ENCODE measurements at regions not wholly inside any gene's neighbourhood (a gene's known extent, or its start where the extent isn't known, plus 50 kb on each side); places are given as distances from the start of the nearest gene placed in this dataset.
"Not testable (repeated sequence)": the region's sequence is repeated elsewhere in the genome, so short reads cannot be mapped to it uniquely, and the experiment has no call there.

DNA sequence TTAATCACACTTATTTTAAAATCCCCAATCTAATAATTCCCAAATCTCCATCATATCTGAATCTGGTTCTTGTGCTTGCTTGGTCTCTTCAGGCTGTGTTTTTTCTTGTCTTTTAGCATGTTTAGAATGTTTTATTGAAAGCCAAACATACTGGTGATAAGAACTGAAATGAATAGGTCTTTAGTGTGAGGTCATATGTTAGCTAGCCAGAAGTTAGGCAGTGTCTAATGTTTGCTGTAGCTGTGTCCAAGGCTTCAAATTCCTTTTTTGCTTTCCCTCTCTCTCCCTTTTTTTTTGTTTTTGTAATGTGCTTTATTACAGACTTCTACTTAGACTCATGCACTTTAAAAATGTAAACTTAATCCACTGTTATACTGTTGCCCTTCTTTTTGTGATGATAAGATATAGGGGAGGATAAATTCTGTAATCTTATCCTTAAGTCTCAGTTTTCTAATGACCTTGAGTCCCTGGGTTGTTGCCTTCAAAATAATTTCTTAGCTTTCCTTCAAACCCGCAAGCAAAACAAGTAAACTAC lies 725.1 kb downstream of the BRINP3 start:
- DNase-seq (ENCODE audit: low spot score): no peak

DNA sequence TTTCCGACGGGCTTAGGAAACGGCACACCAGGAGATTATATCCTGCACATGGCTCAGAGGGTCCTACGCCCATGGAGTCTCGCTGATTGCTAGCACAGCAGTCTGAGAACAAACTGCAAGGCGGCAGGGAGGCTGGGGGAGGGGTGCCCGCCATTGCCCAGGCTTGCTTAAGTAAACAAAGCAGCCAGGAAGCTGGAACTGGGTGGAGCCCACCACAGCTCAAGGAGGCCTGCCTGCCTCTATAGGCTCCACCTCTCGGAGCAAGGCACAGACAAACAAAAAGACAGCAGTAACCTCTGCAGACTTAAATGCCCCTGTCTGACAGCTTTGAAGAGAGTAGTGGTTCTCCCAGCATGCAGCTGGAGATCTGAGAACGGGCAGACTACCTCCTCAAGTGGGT lies 722.6 kb downstream of the BRINP3 start:
- not testable (repeated sequence) for DNase-seq (ENCODE audit: low spot score)

DNA sequence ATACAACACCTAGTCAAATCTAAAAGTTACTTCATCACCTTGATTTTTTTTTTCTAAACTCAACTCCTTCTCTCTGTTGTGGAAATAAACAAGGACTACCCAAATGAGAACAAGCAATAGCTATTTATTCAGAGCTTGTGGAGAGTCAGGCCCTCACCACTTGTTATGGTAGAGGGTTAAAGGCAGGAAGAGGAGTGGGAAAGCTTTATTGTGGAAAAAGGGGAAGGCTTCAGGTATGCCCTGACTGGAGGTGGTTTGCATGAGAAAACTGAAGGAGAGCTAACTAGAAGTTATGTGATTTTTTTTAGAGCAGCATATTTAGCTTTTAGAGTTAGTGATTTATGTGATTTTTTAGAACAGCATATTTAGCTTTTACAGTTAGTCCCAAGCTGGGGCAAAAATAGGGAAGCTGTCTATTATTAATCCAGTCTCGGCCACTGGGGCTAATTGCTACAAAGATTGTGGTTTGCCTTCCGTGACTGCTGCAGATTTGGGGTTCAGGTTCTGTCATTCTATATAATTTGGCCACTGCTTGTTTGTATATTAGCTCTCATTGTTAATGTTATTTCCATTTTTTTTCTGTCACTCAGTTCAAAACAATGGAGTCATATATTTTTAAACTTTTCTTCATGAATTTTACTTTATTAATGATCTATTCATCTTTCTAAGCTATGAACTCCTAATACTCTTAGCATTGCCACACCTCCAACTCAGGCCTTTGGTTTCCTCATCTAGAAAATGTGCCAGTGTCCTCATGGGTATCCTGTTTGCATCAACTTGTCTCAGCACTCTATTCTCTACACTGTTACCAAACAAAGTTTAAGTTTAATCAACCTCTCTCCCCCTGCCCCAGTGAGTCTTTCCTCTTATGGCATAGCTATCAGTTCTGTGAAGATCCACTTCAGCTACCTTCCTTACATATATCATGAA lies 713.0 kb downstream of the BRINP3 start:
- DNase-seq (ENCODE audit: low spot score): no peak

DNA sequence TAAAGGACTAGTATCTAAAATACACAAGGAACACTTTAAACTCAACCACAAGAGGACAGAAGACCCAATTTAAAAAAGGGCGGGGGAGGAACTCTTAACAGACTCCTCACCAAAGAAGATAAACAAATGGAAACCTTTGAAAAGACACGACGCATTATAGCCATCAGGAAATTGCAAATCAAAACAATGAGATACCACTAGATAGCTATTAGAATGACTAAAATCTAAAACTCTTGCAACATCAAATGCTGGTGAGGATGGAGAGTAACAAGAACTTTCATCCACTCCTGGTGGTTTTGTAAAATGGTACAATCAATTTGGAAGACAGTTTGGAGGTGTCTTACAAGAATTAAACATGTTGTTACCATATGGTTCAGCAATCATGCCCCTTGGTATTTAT lies 708.2 kb downstream of the BRINP3 start:
- DNase-seq (ENCODE audit: low spot score): no peak

DNA sequence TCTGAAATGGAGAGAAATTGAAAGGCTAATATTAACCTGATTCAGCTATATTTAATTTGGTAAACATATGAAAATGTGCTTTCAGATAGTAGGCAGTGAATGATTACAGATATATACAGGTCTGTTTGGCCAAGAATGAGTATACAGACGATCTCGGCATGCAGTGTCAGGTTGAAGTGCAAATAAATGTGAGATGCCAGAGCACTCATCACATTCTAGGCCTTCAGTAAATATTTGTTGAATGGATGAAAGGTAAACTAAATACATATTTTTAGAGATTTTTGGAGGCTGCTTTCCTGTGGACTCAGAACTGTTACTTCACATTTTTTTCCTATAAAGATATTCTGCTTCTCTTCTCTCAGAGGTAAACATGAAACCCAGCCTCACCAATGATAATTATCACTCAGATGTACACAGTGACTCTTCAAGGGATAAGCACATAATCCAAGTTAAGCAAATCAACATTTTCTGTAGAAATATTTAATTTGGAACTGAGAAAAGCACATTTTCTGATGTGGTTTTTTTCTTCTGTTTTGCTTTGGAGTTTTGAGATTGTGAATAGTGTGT lies 702.9 kb downstream of the BRINP3 start:
- no peak for DNase-seq (ENCODE audit: low spot score)

DNA sequence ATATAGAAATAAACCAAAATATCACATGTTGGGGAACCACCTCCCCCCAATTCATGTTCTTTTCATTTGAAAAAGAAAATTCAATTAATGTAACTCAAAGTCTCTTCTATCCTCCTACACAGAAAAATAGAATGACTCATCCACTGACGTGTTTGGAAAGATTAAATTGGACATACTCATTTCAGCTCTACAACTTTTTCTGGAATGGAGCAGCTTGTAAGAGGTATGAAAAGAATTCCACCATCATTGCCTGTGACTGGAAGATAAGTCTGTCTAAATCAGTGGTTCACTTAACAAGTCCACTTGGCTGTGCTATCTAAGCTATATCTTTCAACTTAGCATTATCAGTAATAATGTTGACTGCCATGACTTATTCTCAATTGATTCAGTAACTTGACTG lies 702.3 kb downstream of the BRINP3 start:
- no peak for DNase-seq (ENCODE audit: low spot score)

DNA sequence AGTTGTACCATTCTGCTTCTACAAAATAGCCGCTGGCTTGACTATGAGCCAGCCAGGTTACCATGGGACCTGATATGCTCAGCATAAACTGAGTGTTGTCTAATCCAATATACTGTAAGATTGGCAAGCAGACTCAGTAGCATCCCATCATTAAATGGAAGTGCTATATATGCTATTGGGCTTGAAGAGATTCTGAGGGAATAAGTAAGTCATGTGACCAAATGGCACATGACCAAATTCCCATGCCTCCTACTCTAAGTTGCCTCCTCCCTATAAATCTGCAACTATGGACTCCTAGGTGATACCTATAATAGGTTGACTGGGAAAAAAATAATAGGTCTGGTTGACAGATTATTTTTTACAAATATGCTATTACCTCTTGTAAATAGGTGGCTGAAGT lies 698.6 kb downstream of the BRINP3 start:
- no peak for DNase-seq (ENCODE audit: low spot score)

DNA sequence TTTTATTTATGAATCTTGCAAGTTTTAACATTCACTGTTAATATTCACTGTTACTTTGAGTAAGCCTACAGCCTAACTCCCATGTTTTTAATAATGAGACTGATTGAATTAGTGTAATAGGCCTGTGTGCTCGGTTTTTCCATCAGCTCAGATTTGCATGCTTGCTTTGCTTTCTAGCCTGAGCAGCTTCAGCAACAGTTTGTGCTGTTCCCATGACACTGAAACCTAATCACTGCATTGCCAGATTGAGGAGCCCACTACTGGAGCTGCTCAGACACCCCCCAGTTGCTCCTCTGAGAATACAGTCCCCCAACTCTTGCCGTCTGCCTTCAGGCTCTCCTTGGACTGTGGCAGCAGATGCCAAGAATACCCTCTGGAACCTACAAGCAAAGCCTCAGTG lies 695.4 kb downstream of the BRINP3 start:
- DNase-seq (ENCODE audit: low spot score): no peak

DNA sequence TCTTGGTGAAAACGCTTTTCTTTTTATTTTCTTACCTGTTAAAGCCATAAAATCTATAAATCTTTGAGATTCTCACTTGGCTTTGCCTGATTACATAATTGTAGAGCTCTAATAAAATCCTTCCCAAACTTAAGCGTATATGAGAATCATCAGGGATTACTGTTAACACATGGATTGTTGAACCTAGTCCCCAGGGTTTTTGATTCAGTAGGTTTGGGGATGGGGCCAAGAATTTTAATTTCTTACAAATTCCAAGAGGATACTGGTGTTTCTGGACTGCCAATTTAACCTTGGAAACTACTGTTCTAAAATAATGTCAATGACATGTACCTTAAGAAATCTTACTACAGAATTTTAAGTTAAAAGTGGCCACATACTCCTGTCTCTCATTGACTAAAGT lies 694.2 kb downstream of the BRINP3 start:
- DNase-seq (ENCODE audit: low spot score): no peak

DNA sequence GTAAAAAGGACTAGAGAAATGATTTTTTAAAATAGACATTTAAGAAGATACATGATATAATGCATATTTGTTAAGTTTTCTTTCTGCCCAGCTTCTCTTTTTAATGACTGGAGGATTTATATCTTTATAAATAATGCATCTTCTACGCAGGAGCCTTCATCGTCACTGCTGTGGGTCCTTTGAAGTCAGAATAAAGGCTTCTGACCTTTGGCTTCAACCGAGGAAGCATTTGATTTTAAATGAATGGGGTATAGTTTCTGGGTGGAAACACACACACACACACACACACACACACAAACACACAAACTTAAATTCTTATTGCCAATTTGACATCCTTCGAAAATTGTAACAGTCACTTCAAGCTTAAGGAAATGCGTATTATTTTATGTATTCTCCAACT lies 690.9 kb downstream of the BRINP3 start:
- DNase-seq (ENCODE audit: low spot score): no peak

DNA sequence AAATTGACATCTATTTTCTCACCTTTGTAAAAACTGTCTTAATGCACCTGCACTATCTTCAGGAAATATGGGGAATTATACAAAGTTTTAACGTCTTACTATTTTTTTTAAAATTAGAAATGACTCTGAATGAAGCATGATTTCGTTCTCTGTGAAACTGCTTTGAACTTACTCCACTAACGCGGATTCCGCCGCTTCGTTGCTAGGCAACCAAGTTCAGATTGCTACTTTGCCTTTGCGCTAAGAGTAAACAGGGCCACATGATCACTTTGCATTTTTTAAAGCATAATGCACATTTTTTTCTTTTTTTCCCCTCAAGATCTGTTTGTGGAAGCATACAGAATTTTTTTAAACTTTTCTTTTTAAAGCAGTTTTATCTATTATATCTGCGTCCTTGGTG lies 690.5 kb downstream of the BRINP3 start:
- DNase-seq (ENCODE audit: low spot score): no peak

DNA sequence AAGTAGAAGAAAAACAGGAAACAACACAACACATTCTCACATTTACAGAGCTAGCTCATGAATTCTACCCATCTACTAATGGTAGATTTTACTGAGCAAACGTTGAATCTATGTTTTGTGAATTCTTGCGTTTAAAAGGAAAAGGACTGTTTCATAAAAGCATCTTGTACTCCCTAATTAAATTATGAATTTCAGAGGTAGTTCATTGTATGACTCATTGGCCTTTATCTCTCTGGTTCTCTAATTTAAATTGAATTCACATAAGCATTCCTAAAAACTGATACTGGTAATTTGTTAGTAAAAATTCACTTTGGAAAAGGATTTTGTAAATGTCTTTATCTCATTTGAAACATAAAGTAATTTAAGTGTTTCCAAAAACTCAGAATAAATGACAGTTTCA lies 687.3 kb downstream of the BRINP3 start:
- DNase-seq (ENCODE audit: low spot score): no peak

DNA sequence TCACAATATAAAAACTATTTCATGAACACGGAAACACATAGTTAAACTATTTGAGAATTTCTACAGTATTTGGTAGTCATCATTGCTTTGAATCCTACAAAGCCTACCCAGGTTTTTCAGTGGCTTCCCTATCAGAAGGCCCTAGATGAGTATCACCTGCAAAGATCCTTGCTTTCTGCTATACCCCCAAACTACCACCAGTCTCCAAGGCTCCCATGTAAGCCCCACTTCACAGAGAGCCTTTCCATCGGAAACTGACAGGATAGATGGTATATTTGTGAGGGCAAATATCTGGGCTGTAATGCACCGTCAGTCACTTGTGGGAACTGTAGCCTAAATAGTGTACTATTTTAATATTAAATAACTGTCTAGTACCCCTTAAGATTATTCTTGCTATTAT lies 674.3 kb downstream of the BRINP3 start:
- no peak for DNase-seq (ENCODE audit: low spot score)

DNA sequence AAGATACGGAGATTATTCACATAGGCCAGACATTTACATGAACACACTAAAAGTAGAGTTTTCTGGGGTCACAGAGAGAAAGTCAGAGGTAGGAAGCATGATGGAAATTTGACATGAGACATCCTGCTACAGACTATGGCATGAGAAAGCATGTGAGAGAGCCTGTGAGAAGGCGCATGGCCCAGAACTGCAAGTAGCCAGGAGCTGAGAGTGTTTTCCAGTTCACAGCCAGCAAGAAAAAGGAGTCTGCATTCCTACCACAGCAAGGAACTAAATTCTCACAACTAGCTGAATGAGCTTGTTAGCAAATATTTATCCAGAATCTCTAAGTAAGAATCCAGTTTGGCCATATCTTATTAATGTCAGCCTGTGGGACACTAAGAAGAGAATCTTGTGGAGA lies 673.3 kb downstream of the BRINP3 start:
- no peak for DNase-seq (ENCODE audit: low spot score)

DNA sequence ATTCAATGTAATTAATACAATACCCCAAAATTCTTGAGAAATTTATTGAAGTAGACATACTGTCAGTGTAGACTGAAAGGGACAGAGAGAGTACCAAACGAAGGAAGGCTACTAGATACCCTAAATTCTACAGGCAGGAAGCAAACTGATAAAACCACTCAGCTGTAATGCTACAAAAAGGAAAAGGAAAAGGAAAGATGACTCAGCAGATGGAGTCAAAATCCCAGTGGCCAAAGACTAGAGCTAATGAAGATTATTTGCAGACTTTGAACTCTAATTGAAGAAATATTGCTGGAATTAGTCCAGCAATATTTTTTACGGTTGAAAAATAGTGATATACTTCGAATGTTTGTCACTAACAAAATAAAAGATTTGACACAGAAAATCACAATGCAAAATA lies 671.9 kb downstream of the BRINP3 start:
- DNase-seq (ENCODE audit: low spot score): no peak

DNA sequence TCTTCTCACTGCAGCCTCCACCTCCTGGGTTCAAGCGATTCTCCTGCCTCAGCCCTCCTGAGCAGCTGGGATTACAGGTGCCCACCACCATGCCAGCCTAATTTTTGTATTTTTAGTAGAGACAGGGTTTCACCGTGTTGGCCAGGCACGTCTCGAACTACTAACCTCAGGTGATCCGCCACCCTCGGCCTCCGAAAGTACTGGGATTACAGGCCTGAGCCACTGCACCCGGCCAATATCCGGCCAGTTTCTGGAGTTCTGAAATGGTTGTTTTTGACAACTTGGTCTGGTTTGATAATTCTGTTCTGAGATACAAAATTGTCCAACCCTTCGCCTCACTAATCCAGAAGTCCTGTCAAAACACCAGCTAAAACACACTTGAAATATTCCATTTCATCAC lies 667.0 kb downstream of the BRINP3 start:
- DNase-seq (ENCODE audit: low spot score): not testable (repeated sequence)

DNA sequence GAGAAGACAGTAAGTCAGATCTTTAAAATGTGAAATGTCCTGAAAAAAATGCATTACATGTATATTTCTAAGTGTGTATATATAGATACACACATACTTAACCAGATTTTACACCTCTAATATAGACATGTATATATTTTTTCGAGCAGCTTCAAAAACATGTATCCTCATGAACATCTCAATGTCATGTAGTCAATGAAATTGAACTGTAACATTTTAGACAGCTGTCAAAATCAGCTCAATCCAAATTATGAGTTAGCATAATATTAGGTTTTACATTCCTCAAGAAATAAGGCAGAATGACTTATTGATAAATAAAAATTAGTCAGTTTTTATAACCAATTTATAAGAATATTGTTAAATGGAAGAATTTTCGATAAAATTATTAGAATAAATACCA lies 665.7 kb downstream of the BRINP3 start:
- DNase-seq (ENCODE audit: low spot score): no peak

DNA sequence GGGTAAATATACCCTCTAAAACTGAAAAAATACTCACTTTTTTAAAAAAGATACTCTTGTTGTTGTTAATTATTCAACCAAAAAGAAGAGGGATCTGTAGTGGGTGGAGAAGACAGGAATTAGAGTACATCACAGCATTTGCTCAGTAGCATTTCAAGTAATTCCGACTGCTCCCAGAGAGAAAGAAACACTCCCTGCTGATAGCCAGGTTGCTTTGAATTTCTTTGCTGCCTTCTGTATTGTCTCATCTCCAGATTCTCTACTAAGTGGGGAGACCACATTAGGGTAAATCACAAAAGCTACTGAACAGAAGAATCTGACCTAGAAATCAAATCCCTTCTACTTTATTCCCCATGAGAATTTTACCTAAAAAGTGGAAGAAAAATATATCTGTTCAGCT lies 661.1 kb downstream of the BRINP3 start:
- DNase-seq (ENCODE audit: low spot score): no peak

DNA sequence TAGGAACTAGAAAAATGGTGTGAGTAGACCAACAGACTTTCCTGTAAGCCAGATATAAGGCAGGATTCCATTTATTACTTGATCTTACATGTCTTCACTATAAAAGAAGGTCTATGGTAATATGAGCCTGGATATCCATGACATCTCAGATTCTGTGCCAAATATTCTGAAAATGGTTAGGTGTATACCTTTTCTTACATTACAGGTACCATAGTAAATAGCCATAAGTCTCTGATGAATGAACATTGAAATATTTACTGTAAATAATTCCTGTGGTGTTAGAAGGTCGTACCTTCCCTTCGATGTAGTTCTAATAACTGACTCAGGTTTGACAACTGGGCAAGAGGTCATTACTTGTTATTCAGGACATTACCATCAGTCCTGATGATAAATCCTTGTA lies 657.9 kb downstream of the BRINP3 start:
- DNase-seq (ENCODE audit: low spot score): no peak

DNA sequence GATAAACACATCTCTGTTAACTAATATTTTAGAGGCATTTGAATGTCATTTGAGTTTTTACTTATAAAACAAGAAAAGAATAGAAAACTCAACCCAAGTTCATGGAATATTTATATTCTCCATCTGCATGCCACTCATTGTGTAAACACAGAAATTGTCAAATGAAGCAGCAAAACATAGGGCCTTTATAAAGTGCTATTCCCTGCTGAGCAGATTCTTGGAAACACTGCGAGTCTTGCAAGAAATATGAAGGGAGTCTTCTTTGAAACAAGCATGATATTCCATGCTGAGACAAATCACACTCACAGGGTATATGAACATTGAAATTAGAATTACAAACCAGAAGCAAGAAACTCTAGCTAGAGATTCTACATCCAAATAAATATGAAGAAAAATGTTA lies 655.8 kb downstream of the BRINP3 start:
- DNase-seq (ENCODE audit: low spot score): no peak

DNA sequence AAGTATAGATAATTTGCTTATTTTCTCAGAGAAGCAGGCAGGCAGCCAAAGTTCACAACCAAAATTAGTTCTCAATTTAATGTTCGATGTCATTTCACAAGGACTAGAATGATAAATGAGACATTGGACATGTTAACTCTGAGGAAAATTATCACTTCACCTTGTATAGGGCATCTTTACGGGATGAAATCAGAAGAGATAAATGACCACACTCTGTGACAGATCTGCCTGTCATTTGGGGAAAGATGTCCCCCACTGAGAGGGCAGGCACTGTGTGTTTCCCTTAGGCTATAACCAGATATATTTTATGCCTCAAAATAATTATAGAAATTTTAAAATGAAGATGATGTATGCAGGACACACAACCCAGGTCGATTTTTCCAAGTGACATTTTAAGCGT lies 642.9 kb downstream of the BRINP3 start:
- no peak for DNase-seq (ENCODE audit: low spot score)

DNA sequence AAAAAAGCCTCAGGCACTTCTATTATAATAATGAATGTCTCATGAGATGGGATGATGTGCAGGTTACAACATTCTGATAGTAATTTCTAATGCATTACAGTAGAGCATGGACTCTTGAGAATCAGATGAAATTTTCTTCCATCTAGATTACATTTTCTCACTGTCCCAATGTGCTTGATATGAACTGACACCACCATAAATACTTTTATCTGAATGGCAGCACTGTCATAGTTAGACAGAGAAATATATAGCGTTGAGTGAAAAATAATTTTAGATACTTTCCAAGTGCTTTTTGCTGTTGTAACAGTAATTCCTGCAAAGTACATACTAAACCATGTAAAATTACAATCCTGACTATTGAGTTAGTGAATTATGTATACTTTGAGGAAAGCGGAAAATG lies 630.1 kb downstream of the BRINP3 start:
- DNase-seq (ENCODE audit: low spot score): no peak

DNA sequence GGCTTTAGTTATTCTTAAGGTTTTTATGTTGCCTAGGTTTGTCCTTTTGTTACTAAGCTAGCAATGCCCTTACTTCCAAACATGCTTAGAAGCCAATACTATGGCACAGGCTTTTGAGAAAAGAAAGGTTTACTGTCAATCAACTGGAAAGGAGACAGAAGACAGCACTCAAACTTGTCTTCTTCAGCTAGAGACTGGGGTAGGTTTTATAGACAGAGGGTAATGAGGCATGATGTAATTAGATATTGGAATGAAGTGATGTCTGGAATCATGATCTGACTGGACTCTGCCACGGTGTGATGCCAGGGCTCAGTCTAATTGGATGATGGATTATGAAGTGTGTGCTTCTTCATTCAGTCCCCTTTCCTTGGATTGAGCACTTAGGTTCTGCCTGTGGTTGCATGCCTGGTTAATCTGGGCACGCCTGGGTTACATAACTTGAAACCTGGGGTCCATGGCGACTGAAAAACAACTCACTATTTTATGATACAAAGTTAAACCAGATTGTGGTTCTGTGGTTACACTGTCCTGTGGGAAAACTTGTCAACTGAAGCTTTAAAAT lies 625.8 kb downstream of the BRINP3 start:
- DNase-seq (ENCODE audit: low spot score): no peak

All from SW480 (cell line).